HG02571 (cell line): ENCODE measurements at regions not wholly inside any gene's neighbourhood (a gene's known extent, or its start where the extent isn't known, plus 50 kb on each side); places are given as distances from the start of the nearest gene placed in this dataset.

ENCODE experiments used
- ATAC-seq: cut with Tn5 transposase; IDR thresholded peaks from one replicate; pipeline ENCODE4 v1.9.1; 2021; ENCODE audit warnings: mild to moderate bottlenecking, moderate library complexity; ENCODE audit not compliant: unreplicated experiment

- ATAC-seq = no peak
Measured at GRCh38 chr14:51468523-51468922, 183.2 kb upstream of the FRMD6 start.

- ATAC-seq = no peak
Measured at GRCh38 chr14:51472881-51473280, 178.8 kb upstream of the FRMD6 start.

- no peak for ATAC-seq
Measured at GRCh38 chr14:51473351-51473750, 178.4 kb upstream of the FRMD6 start.

- ATAC-seq = no peak
Measured at GRCh38 chr14:51473808-51474565, 177.7 kb upstream of the FRMD6 start.

- ATAC-seq = no peak
Measured at GRCh38 chr14:51474854-51475253, 176.9 kb upstream of the FRMD6 start.

- ATAC-seq = no peak
Measured at GRCh38 chr14:51478175-51478621, 173.5 kb upstream of the FRMD6 start.

- ATAC-seq = no peak
Measured at GRCh38 chr14:51479584-51480325, 172.0 kb upstream of the FRMD6 start.

GRCh38 chr14:51481643-51482042, 170.1 kb upstream of the FRMD6 start:
- ATAC-seq = no peak

- no peak for ATAC-seq
Measured at GRCh38 chr14:51482102-51482501, 169.6 kb upstream of the FRMD6 start.

GRCh38 chr14:51484485-51484884, 167.2 kb upstream of the FRMD6 start:
- ATAC-seq = no peak

- no peak for ATAC-seq
Measured at GRCh38 chr14:51485733-51486132, 166.0 kb upstream of the FRMD6 start.

- no peak for ATAC-seq
Measured at GRCh38 chr14:51487848-51488247, 163.9 kb upstream of the FRMD6 start.

GRCh38 chr14:51488569-51489220, 163.0 kb upstream of the FRMD6 start:
- no peak for ATAC-seq

- no peak for ATAC-seq
Measured at GRCh38 chr14:51490205-51490604, 161.5 kb upstream of the FRMD6 start.

GRCh38 chr14:51491036-51491545, 160.6 kb upstream of the FRMD6 start:
- no peak for ATAC-seq

- ATAC-seq = no peak
Measured at GRCh38 chr14:51491776-51492175, 159.9 kb upstream of the FRMD6 start.

GRCh38 chr14:51495319-51495718, 156.4 kb upstream of the FRMD6 start:
- ATAC-seq = no peak

GRCh38 chr14:51498411-51499227, 153.1 kb upstream of the FRMD6 start:
- no peak for ATAC-seq

- ATAC-seq = no peak
Measured at GRCh38 chr14:51500776-51501175, 150.9 kb upstream of the FRMD6 start.

- ATAC-seq = no peak
Measured at GRCh38 chr14:51501746-51502145, 150.0 kb upstream of the FRMD6 start.

GRCh38 chr14:51504669-51505068, 147.0 kb upstream of the FRMD6 start:
- ATAC-seq = no peak
